GM23248 (cell line): ENCODE measurements at regions not wholly inside any gene's neighbourhood (a gene's known extent, or its start where the extent isn't known, plus 50 kb on each side); places are given as distances from the start of the nearest gene placed in this dataset.

Experiments
- DNase-seq: peaks from one replicate; pipeline ENCODE4 v3.0.0-alpha.2; 2015
- H2AFZ ChIP-seq: fragments of 200-600 bp; sonication (generic); 2 replicates; pipeline ENCODE4 v1.6.1; 2016; ENCODE audit warnings: antibody characterized with exemption
- H3F3A ChIP-seq: fragments of 200-600 bp; sonication (generic); 2 replicates; pipeline ENCODE4 v1.6.1; 2016; ENCODE audit warnings: mild to moderate bottlenecking, antibody characterized with exemption, mixed run types; ENCODE audit not compliant: insufficient read depth
- H3K27ac ChIP-seq: fragments of 200-600 bp; sonication (generic); 2 replicates; pipeline ENCODE4 v1.5.1; 2016; ENCODE audit warnings: mild to moderate bottlenecking
- H3K27me3 ChIP-seq: fragments of 200-600 bp; sonication (generic); replicated peaks from 2 replicates; pipeline ENCODE4 v1.6.1; 2016; ENCODE audit warnings: mild to moderate bottlenecking; ENCODE audit not compliant: insufficient read depth
- H3K36me3 ChIP-seq: fragments of 200-600 bp; sonication (generic); 2 replicates; pipeline ENCODE4 v1.6.1; 2016; ENCODE audit warnings: low read depth, mild to moderate bottlenecking
- H3K4me1 ChIP-seq: fragments of 200-600 bp; sonication (generic); 2 replicates; pipeline ENCODE4 v1.6.1; 2016; ENCODE audit warnings: mild to moderate bottlenecking; ENCODE audit not compliant: insufficient read depth
- H3K4me2 ChIP-seq: fragments of 200-600 bp; sonication (generic); one replicate; pipeline ENCODE4 v1.6.1; 2016; ENCODE audit warnings: mild to moderate bottlenecking; ENCODE audit not compliant: unreplicated experiment
- H3K4me3 ChIP-seq: fragments of 200-600 bp; sonication (generic); 2 replicates; pipeline ENCODE4 v1.5.1; 2016; ENCODE audit warnings: mild to moderate bottlenecking
- H3K79me2 ChIP-seq: fragments of 200-600 bp; sonication (generic); 2 replicates; pipeline ENCODE4 v1.6.1; 2016; ENCODE audit warnings: mild to moderate bottlenecking; ENCODE audit not compliant: insufficient read depth
- H3K9ac ChIP-seq: fragments of 200-600 bp; sonication (generic); 2 replicates; pipeline ENCODE4 v1.6.1; 2016; ENCODE audit warnings: mild to moderate bottlenecking
- H3K9me2 ChIP-seq: fragments of 200-600 bp; sonication (generic); 2 replicates; pipeline ENCODE4 v1.6.1; 2016; ENCODE audit warnings: mixed run types, mild to moderate bottlenecking, moderate library complexity; ENCODE audit not compliant: insufficient read depth
- H3K9me3 ChIP-seq: fragments of 200-600 bp; sonication (generic); one replicate; pipeline ENCODE4 v1.6.1; 2017; ENCODE audit warnings: low read depth
- H4K20me1 ChIP-seq: fragments of 200-600 bp; sonication (generic); 2 replicates; pipeline ENCODE4 v1.6.0; 2016; ENCODE audit not compliant: insufficient read depth
- EZH2 ChIP-seq: fragments of 200-600 bp; sonication (generic); IDR thresholded peaks from 2 replicates; pipeline ENCODE4 v1.6.1; 2018; ENCODE audit warnings: antibody characterized with exemption, mild to moderate bottlenecking; ENCODE audit not compliant: insufficient read depth, poor library complexity, severe bottlenecking
- EZH2phosphoT487 ChIP-seq: fragments of 200-600 bp; sonication (generic); IDR thresholded peaks from 2 replicates; pipeline ENCODE4 v1.6.1; 2018; ENCODE audit warnings: antibody characterized with exemption, moderate library complexity, mild to moderate bottlenecking, low read depth; ENCODE audit not compliant: insufficient read depth
- WGBS, 2 experiments: methylation state at CpG; one replicate each; pipeline ENCODE4 v1.1.6; 2015 to 2017; ENCODE audit warnings: low lambda C conversion rate in 2 of 2, low coverage in 1 of 2; ENCODE audit errors: missing lambda C conversion rate in 2 of 2; 5-methylcytosine and 5-hydroxymethylcytosine counted together
- in situ Hi-C: fragments of 300-500 bp; cut with MboI; formaldehyde crosslinking; loops from 2 replicates; pipeline ENCODE4 v1.15.0; 2020

DNA sequence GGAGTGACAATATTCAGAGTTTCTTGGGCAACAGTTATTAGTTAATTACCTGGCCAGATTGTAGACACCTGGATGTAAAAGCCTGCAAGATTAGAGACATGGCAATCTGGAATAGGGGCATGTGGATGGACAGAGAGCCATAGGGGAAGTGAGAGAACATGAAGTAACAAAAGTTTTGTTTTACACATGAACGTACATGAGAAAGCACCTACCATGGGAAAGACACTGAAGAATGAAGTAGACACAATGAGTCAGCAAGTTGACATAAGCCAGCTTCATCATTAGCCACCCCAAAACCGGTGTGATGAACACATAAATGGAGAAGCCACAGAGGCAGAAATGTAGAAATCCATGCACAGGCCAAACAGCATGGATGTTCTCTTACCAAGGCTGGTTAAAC, 462.1 kb upstream of the C1orf87 start:
- 21 to 24% methylated on average over 2 of the region's 2 CpGs for WGBS, 2 experiments
- no peaks in the 10 kb centered on the region for H3K27me3 ChIP-seq
- no peak for DNase-seq
- no peak overlapping the region for H3K27ac ChIP-seq
- H3K9me3 ChIP-seq, result no peaks in the 10 kb centered on the region
- no peaks in the 10 kb centered on the region for H3K9me2 ChIP-seq
- no peak overlapping the region for H3K9ac ChIP-seq
- in situ Hi-C loops, result no loop called here
- TF ChIP-seq EZH2phosphoT487 (no peak), EZH2 (no peak)
- H3K79me2 ChIP-seq, result no peaks in the 10 kb centered on the region
- H3F3A ChIP-seq, result no peaks in the 10 kb centered on the region
- no peaks in the 10 kb centered on the region for H3K4me1 ChIP-seq
- no peaks in the 10 kb centered on the region for H4K20me1 ChIP-seq
- no peak overlapping the region for H3K4me3 ChIP-seq
- H2AFZ ChIP-seq, result no peak overlapping the region
- H3K4me2 ChIP-seq, result no peak overlapping the region
- no peaks in the 10 kb centered on the region for H3K36me3 ChIP-seq

DNA sequence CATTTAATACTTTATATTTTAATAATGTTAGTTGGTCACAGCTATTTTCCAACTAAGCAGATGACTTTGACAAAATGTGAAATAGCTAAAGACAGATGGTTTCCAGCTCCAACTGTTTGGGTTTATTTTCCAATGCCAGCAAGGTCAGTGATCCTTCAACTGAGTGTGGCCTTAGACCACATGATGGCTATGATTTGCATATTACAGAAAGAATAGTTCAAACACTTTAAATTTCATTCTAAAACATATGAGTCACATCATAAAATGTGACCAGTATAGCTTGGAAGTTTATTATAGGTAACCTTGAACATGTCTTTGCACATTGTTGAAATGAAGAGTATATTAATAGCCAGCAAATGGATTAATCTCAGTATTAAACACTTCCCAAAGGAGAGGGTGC, 454.0 kb upstream of the C1orf87 start:
- no peaks in the 10 kb centered on the region for H3K36me3 ChIP-seq

DNA sequence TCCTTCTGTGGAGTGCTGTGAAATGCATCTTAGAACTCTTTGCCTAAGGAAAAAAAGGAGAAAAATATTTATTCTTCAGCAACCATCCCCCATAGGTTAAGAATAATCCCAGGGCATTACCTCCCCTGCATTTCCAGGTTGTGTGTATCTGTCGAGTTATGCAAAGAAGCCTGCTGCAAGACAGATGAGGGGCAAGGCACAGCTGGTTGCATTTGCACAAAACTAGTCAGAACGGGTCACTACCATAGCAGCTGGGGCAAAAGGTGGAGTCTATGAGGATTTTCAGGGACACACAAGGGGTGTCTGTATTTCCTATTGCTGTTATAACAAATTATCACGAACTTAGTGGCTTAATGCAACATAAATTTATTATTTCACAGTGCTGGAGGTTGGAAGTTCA, 443.4 kb upstream of the C1orf87 start:
- H3F3A ChIP-seq, result no peaks in the 10 kb centered on the region
- no peaks in the 10 kb centered on the region for H3K79me2 ChIP-seq
- DNase-seq, result no peak
- H3K4me2 ChIP-seq, result no peak overlapping the region
- in situ Hi-C loops, result no loop called here
- H3K9me2 ChIP-seq, result no peaks in the 10 kb centered on the region
- no peak overlapping the region for H3K27ac ChIP-seq
- no peak for TF ChIP-seq EZH2phosphoT487
- H4K20me1 ChIP-seq, result no peaks in the 10 kb centered on the region
- WGBS, 2 experiments, result 34 to 42% methylated on average over 3 of the region's 3 CpGs
- H3K36me3 ChIP-seq, result no peaks in the 10 kb centered on the region
- no peaks in the 10 kb centered on the region for H3K27me3 ChIP-seq
- no peak overlapping the region for H3K9ac ChIP-seq
- H2AFZ ChIP-seq, result no peak overlapping the region
- H3K9me3 ChIP-seq, result no peaks in the 10 kb centered on the region
- H3K4me3 ChIP-seq, result no peak overlapping the region
- no peaks in the 10 kb centered on the region for H3K4me1 ChIP-seq

More for the DNA sequence above, 454.0 kb upstream of the C1orf87 start:
- no peaks in the 10 kb centered on the region for H3F3A ChIP-seq
- H3K9me2 ChIP-seq, result no peaks in the 10 kb centered on the region
- H3K27me3 ChIP-seq, result no peaks in the 10 kb centered on the region
- no peak overlapping the region for H2AFZ ChIP-seq
- no peak overlapping the region for H3K4me2 ChIP-seq
- no peak for TF ChIP-seq EZH2
- TF ChIP-seq EZH2phosphoT487, result no peak
- DNase-seq, result no peak
- H3K9me3 ChIP-seq, result no peaks in the 10 kb centered on the region
- H4K20me1 ChIP-seq, result no peaks in the 10 kb centered on the region
- H3K9ac ChIP-seq, result no peak overlapping the region
- in situ Hi-C loops, result no loop called here
- H3K27ac ChIP-seq, result no peak overlapping the region
- H3K4me3 ChIP-seq, result no peak overlapping the region
- no peaks in the 10 kb centered on the region for H3K4me1 ChIP-seq
- no peaks in the 10 kb centered on the region for H3K79me2 ChIP-seq

DNA sequence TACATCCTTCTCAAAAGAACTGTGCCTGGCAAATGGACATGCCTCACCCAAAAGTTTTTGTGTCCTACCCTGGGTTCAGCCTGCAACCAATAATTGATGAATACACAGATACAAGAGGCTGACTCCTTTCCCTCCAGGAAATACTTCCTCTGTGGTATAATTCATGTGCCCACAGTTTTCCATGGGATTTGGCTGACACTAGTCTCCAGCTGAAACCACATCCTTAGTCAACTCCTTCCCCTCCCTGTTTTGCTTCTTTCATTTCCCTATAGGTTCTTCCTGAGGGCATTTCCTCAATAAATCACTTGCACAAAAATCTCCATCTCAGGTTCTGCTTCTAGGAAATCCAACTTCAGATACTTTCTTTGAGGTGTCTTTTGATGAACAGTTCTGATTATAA, 436.6 kb upstream of the C1orf87 start:
- H3K36me3 ChIP-seq, result no peaks in the 10 kb centered on the region
- no peak for TF ChIP-seq EZH2
- no peaks in the 10 kb centered on the region for H3K4me1 ChIP-seq
- H3K79me2 ChIP-seq, result no peaks in the 10 kb centered on the region
- in situ Hi-C loops, result no loop called here
- no peak overlapping the region for H3K4me3 ChIP-seq
- no peaks in the 10 kb centered on the region for H3K9me2 ChIP-seq
- no peak overlapping the region for H2AFZ ChIP-seq
- no peaks in the 10 kb centered on the region for H3F3A ChIP-seq
- no peak for DNase-seq
- no peak overlapping the region for H3K4me2 ChIP-seq
- no peaks in the 10 kb centered on the region for H3K9me3 ChIP-seq
- H4K20me1 ChIP-seq, result no peaks in the 10 kb centered on the region
- no peak overlapping the region for H3K9ac ChIP-seq
- H3K27ac ChIP-seq, result no peak overlapping the region
- H3K27me3 ChIP-seq, result no peaks in the 10 kb centered on the region

- no peaks in the 10 kb centered on the region for H3K27me3 ChIP-seq
- H3K79me2 ChIP-seq, result no peaks in the 10 kb centered on the region
- TF ChIP-seq EZH2phosphoT487 (no peak), EZH2 (no peak)
- H4K20me1 ChIP-seq, result no peaks in the 10 kb centered on the region
- H3K36me3 ChIP-seq, result no peaks in the 10 kb centered on the region
- in situ Hi-C loops, result no loop called here
- H3K4me2 ChIP-seq, result no peak overlapping the region
- H3K9me3 ChIP-seq, result no peaks in the 10 kb centered on the region
- H3K4me3 ChIP-seq, result no peak overlapping the region
- H2AFZ ChIP-seq, result no peak overlapping the region
- no peak for DNase-seq
- no peak overlapping the region for H3K27ac ChIP-seq
- WGBS, 2 experiments, result 0 to 4% methylated on average over 3 of the region's 3 CpGs
- H3K9ac ChIP-seq, result no peak overlapping the region
- no peaks in the 10 kb centered on the region for H3F3A ChIP-seq
- H3K9me2 ChIP-seq, result no peaks in the 10 kb centered on the region
- H3K4me1 ChIP-seq, result no peaks in the 10 kb centered on the region
These were observed 430.8 kb upstream of the C1orf87 start for GRCh38 chr1:60504206-60504840.
